Adrenal gland (tissue), 9 donors: ENCODE measurements at regions not wholly inside any gene's neighbourhood (a gene's known extent, or its start where the extent isn't known, plus 50 kb on each side); places are given as distances from the start of the nearest gene placed in this dataset.

ENCODE experiments used
- DNase-seq, 7 donors: peaks; one replicate each; pipeline ENCODE4 v3.0.0-alpha.2; 2019 to 2020
- H3K27ac ChIP-seq, 5 donors: fragments of 200-600 bp; sonication (generic) in 4 of 5; 1 replicate in 3 of 5; 2 replicates in 2 of 5; pipeline versions ENCODE4 v1.5.1 to v1.8.0; 2016 to 2020; ENCODE audit warnings: mild to moderate bottlenecking in 1 of 5
- H3K27me3 ChIP-seq: fragments of 200-600 bp; 2 replicates; pipeline ENCODE4 v1.8.0; 2021
- H3K36me3 ChIP-seq, 2 donors: fragments of 200-600 bp; replicated peaks in 1 of 2; 1 replicate in 1 of 2; 2 replicates in 1 of 2; pipeline versions ENCODE4 v1.5.1 to v1.8.0; 2018 to 2022
- H3K4me1 ChIP-seq, 2 donors: fragments of 200-600 bp; replicated peaks in 1 of 2; 1 replicate in 1 of 2; 2 replicates in 1 of 2; pipeline versions ENCODE4 v1.5.1 to v1.8.0; 2018 to 2021
- H3K4me3 ChIP-seq, 4 donors: fragments of 200-600 bp; sonication (generic) in 3 of 4; one replicate each; pipeline ENCODE4 v1.5.1; 2016 to 2018
- H3K9me3 ChIP-seq, 3 donors: fragments of 200-600 bp; sonication (generic) in 1 of 3; replicated peaks in 1 of 3; 1 replicate in 2 of 3; 2 replicates in 1 of 3; pipeline versions ENCODE4 v1.5.1 to v1.8.0; 2016 to 2021
- POLR2A ChIP-seq, 2 donors: fragments of 450-650 bp; IDR thresholded peaks; one replicate each; pipeline ENCODE4 v1.6.1; 2017; ENCODE audit warnings: antibody characterized with exemption in 2 of 2, mild to moderate bottlenecking in 2 of 2, moderate library complexity in 1 of 2
- WGBS, 4 donors: extraction: QIAGEN DNeasy Blood & Tissue Kit in 2 of 4; methylation state at CpG; one replicate each; pipeline versions ENCODE4 v1.1.5 to v1.1.7; 2013 to 2017; 5-methylcytosine and 5-hydroxymethylcytosine counted together
- intact Hi-C, 2 donors: fragments of 100-400 bp; cut with DNase I; formaldehyde crosslinking; loops; one replicate each; pipeline versions ENCODE4 v1.14.1 to v1.15.0; 2022 to 2023
- TF ChIP-seq, protein P1 (sequence below), 6 experiments: fragments of 450-650 bp in 4 of 6; fragments of 200-600 bp in 2 of 6; sonication (generic) in 1 of 6; IDR thresholded peaks; 1 replicate in 5 of 6; 2 replicates in 1 of 6; pipeline versions ENCODE4 v1.5.1 to v1.8.0; 2016 to 2021; ENCODE audit warnings: antibody characterized with exemption in 6 of 6, mild to moderate bottlenecking in 2 of 6, moderate library complexity in 1 of 6
- donor health status: healthy with polysubstance abuse.
- donor health status: Bipolar disorder and iron deficiency.
- donor health status: DM: yes; HTN: yes; CAD: no.
- donor health status: DM: no; HTN: no; CAD: no.
- donor health status: DM: no; HTN: no; CAD: no.

DNA sequence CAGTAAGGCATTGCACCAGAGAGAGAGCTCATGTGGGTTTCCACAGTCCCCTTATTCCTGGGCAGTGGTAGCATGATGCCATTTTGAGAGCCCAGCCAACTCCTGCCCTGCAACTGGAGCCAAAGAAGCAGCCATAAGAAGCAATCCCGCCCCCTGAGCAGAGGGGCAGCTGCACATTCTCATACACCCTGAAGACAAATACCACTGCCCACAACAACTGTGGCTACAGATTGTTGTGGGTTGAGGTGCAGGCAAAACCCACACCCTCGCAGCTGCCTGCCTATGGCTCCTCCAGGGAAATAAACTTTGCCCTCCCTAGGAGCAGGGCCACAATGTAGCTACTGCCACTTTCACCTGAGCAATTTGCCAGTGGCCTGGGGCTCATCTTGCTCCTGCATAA lies 219.4 kb upstream of the NRXN1 start:
- Histone ChIP-seq H3K4me3 (no peak overlapping the region), H3K27me3 (no peaks in the 10 kb centered on the region), H3K27ac (no peak overlapping the region), H3K36me3 (no peaks in the 10 kb centered on the region), H3K4me1 (no peaks in the 10 kb centered on the region), H3K9me3 (no peaks in the 10 kb centered on the region)
- TF ChIP-seq, protein P1, sequence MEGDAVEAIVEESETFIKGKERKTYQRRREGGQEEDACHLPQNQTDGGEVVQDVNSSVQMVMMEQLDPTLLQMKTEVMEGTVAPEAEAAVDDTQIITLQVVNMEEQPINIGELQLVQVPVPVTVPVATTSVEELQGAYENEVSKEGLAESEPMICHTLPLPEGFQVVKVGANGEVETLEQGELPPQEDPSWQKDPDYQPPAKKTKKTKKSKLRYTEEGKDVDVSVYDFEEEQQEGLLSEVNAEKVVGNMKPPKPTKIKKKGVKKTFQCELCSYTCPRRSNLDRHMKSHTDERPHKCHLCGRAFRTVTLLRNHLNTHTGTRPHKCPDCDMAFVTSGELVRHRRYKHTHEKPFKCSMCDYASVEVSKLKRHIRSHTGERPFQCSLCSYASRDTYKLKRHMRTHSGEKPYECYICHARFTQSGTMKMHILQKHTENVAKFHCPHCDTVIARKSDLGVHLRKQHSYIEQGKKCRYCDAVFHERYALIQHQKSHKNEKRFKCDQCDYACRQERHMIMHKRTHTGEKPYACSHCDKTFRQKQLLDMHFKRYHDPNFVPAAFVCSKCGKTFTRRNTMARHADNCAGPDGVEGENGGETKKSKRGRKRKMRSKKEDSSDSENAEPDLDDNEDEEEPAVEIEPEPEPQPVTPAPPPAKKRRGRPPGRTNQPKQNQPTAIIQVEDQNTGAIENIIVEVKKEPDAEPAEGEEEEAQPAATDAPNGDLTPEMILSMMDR (IDR thresholded peaks at IDR 0.05): no peak
- no peak for TF ChIP-seq POLR2A (IDR thresholded peaks at IDR 0.05)
- intact Hi-C loops: no loop called here
- 66 to 86% (median 72%) methylated on average over 1 to 2 of the region's 2 CpGs; no CpG with 5 or more reads in 1 of the 4 donors for WGBS, 4 donors
- DNase-seq: no peak

DNA sequence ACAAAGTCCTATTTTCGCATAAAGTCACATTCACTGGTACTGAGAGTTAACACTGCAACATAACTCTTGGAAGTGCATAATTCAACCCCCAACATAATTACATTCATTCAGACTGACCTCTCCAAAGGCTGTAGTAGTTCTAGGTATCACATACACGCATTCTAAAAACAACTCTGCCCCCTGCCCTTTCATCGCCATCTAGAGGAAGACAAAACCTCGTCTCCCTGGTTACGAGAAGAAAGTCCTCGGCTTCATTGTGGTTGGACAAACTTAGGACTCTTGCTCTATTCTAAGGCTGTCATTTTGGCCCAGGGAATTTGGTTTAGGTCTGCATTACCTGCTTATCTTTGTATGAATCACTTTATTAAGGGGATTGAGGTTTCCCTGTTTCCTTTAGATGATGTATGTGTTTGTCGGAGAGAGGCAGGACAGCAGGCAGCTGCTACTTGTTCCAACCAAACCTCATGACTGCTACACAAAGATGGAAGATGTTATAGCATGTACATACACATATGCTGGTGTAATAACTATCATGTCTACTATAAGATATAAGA lies 215.4 kb upstream of the NRXN1 start:
- no peak for DNase-seq
- Histone ChIP-seq H3K36me3 (no peaks in the 10 kb centered on the region), H3K27ac (no peak overlapping the region), H3K9me3 (no peaks in the 10 kb centered on the region), H3K4me3 (no peak overlapping the region), H3K4me1 (no peaks in the 10 kb centered on the region), H3K27me3 (no peaks in the 10 kb centered on the region)
- WGBS, 4 donors: 68 to 74% (median 72%) methylated on average over 7 of the region's 7 CpGs
- intact Hi-C loops: no loop called here
- TF ChIP-seq, protein P1 (IDR thresholded peaks at IDR 0.05): no peak
- TF ChIP-seq POLR2A (IDR thresholded peaks at IDR 0.05): no peak

- Histone ChIP-seq H3K9me3 (no peaks in the 10 kb centered on the region), H3K4me3 (no peak overlapping the region), H3K36me3 (no peaks in the 10 kb centered on the region), H3K27me3 (no peaks in the 10 kb centered on the region), H3K4me1 (no peaks in the 10 kb centered on the region), H3K27ac (no peak overlapping the region)
- no peak for DNase-seq
- intact Hi-C loops: no loop called here
- TF ChIP-seq, protein P1 (IDR thresholded peaks at IDR 0.05): no peak
- no peak for TF ChIP-seq POLR2A (IDR thresholded peaks at IDR 0.05)
Measured at GRCh38 chr2:51243892-51244535, 212.1 kb upstream of the NRXN1 start.

GRCh38 chr2:51237626-51238271 lies 205.8 kb upstream of the NRXN1 start:
- DNase-seq: no peak
- intact Hi-C loops: no loop called here
- H3K9me3 ChIP-seq: no peaks in the 10 kb centered on the region

More at GRCh38 chr2:51237626-51238271, 205.8 kb upstream of the NRXN1 start:
- Histone ChIP-seq H3K27ac (no peak overlapping the region), H3K4me1 (no peaks in the 10 kb centered on the region), H3K4me3 (no peak overlapping the region), H3K36me3 (no peaks in the 10 kb centered on the region), H3K27me3 (no peaks in the 10 kb centered on the region)
- TF ChIP-seq, protein P1 (IDR thresholded peaks at IDR 0.05): no peak
- TF ChIP-seq POLR2A (IDR thresholded peaks at IDR 0.05): no peak
